ENCODE measurements at regions not wholly inside any gene's neighbourhood (a gene's known extent, or its start where the extent isn't known, plus 50 kb on each side); places are given as distances from the start of the nearest gene placed in this dataset.

DNA sequence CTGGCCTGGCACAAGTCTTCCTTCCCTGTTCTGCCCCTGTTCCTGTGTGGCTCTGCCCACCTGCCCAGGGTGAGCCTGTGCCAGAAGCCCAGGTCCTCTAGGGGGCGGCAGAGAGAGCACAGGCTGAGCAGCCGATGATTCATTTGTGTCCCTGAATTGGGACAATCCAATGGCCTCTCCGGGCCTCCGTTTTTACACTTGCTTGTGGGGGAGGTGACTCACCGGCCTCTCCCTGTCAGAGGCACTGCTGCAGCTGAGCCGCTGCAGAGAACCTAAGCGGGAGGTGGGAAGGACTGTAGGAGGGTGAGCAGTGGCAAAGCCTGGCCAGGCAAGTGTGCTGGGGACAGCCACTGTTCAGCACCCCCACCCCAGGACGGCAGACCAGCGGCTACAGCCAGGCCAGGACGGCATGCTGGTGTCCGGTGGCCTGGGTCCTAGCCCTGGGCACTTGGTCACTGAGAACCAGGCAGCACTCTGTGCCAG is 65.2 kb upstream of the LMO1 start (continued):
- TF ChIP-seq, protein P1, sequence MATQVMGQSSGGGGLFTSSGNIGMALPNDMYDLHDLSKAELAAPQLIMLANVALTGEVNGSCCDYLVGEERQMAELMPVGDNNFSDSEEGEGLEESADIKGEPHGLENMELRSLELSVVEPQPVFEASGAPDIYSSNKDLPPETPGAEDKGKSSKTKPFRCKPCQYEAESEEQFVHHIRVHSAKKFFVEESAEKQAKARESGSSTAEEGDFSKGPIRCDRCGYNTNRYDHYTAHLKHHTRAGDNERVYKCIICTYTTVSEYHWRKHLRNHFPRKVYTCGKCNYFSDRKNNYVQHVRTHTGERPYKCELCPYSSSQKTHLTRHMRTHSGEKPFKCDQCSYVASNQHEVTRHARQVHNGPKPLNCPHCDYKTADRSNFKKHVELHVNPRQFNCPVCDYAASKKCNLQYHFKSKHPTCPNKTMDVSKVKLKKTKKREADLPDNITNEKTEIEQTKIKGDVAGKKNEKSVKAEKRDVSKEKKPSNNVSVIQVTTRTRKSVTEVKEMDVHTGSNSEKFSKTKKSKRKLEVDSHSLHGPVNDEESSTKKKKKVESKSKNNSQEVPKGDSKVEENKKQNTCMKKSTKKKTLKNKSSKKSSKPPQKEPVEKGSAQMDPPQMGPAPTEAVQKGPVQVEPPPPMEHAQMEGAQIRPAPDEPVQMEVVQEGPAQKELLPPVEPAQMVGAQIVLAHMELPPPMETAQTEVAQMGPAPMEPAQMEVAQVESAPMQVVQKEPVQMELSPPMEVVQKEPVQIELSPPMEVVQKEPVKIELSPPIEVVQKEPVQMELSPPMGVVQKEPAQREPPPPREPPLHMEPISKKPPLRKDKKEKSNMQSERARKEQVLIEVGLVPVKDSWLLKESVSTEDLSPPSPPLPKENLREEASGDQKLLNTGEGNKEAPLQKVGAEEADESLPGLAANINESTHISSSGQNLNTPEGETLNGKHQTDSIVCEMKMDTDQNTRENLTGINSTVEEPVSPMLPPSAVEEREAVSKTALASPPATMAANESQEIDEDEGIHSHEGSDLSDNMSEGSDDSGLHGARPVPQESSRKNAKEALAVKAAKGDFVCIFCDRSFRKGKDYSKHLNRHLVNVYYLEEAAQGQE (IDR thresholded peaks at IDR 0.05; ENCODE audit: borderline replicate concordance), result peak; percentile 26; the same call in 1 of the 2 replicates
- TF ChIP-seq, protein P1 (CRISPR knock-in tag; IDR thresholded peaks at IDR 0.05; ENCODE audit: low read depth), result no peak
- TF ChIP-seq ARID2 (IDR thresholded peaks at IDR 0.05), result no peak
- TF ChIP-seq XRCC5 (IDR thresholded peaks at IDR 0.05; ENCODE audit: low read depth, low read length), result no peak
- no peak for TF ChIP-seq TCF7 (IDR thresholded peaks at IDR 0.05; ENCODE audit: borderline replicate concordance)
- no peak for TF ChIP-seq MTA1 (IDR thresholded peaks at IDR 0.05; ENCODE audit: borderline replicate concordance)
- no peak for TF ChIP-seq HMG20A (CRISPR knock-in tag; conservative IDR thresholded peaks at IDR 0.05)
- TF ChIP-seq SIN3B (IDR thresholded peaks at IDR 0.05; ENCODE audit: low read depth), result no peak
- TF ChIP-seq FIP1L1 (IDR thresholded peaks at IDR 0.05; ENCODE audit: low read depth, low read length, poor library complexity, severe bottlenecking), result no peak
- no peak for TF ChIP-seq KDM5B (IDR thresholded peaks at IDR 0.05; ENCODE audit: insufficient replicate concordance, low read depth, low read length)
- TF ChIP-seq POU5F1 (IDR thresholded peaks at IDR 0.05; ENCODE audit: borderline replicate concordance, low read depth, low read length, partially characterized antibody), result no peak
- TF ChIP-seq NONO (IDR thresholded peaks at IDR 0.05; ENCODE audit: low read depth in 2 of 2, low read length in 1 of 2), result no peak
- TF ChIP-seq, protein P2, sequence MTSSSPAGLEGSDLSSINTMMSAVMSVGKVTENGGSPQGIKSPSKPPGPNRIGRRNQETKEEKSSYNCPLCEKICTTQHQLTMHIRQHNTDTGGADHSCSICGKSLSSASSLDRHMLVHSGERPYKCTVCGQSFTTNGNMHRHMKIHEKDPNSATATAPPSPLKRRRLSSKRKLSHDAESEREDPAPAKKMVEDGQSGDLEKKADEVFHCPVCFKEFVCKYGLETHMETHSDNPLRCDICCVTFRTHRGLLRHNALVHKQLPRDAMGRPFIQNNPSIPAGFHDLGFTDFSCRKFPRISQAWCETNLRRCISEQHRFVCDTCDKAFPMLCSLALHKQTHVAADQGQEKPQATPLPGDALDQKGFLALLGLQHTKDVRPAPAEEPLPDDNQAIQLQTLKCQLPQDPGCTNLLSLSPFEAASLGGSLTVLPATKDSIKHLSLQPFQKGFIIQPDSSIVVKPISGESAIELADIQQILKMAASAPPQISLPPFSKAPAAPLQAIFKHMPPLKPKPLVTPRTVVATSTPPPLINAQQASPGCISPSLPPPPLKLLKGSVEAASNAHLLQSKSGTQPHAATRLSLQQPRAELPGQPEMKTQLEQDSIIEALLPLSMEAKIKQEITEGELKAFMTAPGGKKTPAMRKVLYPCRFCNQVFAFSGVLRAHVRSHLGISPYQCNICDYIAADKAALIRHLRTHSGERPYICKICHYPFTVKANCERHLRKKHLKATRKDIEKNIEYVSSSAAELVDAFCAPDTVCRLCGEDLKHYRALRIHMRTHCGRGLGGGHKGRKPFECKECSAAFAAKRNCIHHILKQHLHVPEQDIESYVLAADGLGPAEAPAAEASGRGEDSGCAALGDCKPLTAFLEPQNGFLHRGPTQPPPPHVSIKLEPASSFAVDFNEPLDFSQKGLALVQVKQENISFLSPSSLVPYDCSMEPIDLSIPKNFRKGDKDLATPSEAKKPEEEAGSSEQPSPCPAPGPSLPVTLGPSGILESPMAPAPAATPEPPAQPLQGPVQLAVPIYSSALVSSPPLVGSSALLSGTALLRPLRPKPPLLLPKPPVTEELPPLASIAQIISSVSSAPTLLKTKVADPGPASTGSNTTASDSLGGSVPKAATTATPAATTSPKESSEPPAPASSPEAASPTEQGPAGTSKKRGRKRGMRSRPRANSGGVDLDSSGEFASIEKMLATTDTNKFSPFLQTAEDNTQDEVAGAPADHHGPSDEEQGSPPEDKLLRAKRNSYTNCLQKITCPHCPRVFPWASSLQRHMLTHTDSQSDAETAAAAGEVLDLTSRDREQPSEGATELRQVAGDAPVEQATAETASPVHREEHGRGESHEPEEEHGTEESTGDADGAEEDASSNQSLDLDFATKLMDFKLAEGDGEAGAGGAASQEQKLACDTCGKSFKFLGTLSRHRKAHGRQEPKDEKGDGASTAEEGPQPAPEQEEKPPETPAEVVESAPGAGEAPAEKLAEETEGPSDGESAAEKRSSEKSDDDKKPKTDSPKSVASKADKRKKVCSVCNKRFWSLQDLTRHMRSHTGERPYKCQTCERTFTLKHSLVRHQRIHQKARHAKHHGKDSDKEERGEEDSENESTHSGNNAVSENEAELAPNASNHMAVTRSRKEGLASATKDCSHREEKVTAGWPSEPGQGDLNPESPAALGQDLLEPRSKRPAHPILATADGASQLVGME (CRISPR knock-in tag; IDR thresholded peaks at IDR 0.05), result no peak
- TF ChIP-seq ARID1B (IDR thresholded peaks at IDR 0.05), result 0 out of 2 replicates have a peak, but pooled peaks have one; percentile 12
- no peak for TF ChIP-seq TGIF2 (CRISPR knock-in tag; IDR thresholded peaks at IDR 0.05)
- TF ChIP-seq POLR2B (IDR thresholded peaks at IDR 0.05; ENCODE audit: low read depth, partially characterized antibody), result no peak

Data from K562 (cell line).